ENCODE measurements at regions not wholly inside any gene's neighbourhood (a gene's known extent, or its start where the extent isn't known, plus 50 kb on each side); places are given as distances from the start of the nearest gene placed in this dataset.

DNA sequence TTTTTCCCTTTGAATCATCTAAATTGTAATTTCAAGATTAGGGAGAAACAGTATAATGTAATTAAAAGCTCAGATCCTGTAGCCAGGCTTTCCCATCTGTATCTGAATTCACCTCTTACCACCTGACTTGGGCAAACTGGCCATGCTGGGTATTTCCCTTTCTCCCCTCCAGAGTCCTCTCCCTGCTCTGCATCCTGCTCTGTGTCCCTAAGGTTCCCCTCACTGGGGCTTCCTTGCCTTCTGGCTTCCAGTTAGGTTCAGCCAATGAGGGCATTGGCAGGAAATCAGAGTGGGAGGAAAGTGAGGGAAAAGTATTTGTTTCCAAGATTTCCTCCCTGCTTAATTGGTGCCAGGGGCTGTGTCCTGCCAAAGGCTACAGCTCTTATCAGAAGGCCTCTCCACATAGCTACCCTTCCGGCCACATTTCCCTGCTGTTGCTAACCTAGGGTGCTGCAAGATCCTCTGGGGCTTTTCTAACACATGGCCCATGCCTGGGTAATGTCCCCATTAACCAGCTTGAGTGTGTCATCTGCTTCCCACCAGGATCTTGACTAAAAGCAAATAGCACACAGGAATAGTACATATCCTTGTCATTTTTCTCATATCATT, 51.0 kb upstream of the MPDZ start:
- Histone ChIP-seq H3K27me3 (ENCODE audit: control insufficient read depth, low read length) (no peaks in the 10 kb centered on the region), H3F3A (ENCODE audit: control insufficient read depth, insufficient read depth) (no peaks in the 10 kb centered on the region), H3K4me3 (ENCODE audit: low read length) (no peak overlapping the region), H3K79me2 (ENCODE audit: control insufficient read depth, low read length) (no peaks in the 10 kb centered on the region), H3K9me3 (ENCODE audit: control insufficient read depth, insufficient read depth, low read length) (no peaks in the 10 kb centered on the region), H4K20me1 (ENCODE audit: control insufficient read depth, insufficient read depth, low read depth, low read length) (no peaks in the 10 kb centered on the region), H3K9me2 (replicated peaks; ENCODE audit: control insufficient read depth, low read length) (no peaks in the 10 kb centered on the region), H3K4me1 (ENCODE audit: control insufficient read depth, low read length) (no peaks in the 10 kb centered on the region), H3K27ac (ENCODE audit: low read depth, low read length) (no peak overlapping the region), H3K36me3 (ENCODE audit: control insufficient read depth, low read length) (no peaks in the 10 kb centered on the region), H3K4me2 (ENCODE audit: low read length) (no peak overlapping the region)
- TF ChIP-seq, protein P1, sequence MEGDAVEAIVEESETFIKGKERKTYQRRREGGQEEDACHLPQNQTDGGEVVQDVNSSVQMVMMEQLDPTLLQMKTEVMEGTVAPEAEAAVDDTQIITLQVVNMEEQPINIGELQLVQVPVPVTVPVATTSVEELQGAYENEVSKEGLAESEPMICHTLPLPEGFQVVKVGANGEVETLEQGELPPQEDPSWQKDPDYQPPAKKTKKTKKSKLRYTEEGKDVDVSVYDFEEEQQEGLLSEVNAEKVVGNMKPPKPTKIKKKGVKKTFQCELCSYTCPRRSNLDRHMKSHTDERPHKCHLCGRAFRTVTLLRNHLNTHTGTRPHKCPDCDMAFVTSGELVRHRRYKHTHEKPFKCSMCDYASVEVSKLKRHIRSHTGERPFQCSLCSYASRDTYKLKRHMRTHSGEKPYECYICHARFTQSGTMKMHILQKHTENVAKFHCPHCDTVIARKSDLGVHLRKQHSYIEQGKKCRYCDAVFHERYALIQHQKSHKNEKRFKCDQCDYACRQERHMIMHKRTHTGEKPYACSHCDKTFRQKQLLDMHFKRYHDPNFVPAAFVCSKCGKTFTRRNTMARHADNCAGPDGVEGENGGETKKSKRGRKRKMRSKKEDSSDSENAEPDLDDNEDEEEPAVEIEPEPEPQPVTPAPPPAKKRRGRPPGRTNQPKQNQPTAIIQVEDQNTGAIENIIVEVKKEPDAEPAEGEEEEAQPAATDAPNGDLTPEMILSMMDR (IDR thresholded peaks at IDR 0.05; ENCODE audit: low read depth, low read length, poor library complexity, severe bottlenecking), result no peak
- no peak for TF ChIP-seq EZH2phosphoT487 (IDR thresholded peaks at IDR 0.05; ENCODE audit: borderline replicate concordance, low read length)

Measured in DOHH2 (cell line).